Spleen (tissue), 7 donors: ENCODE measurements at regions not wholly inside any gene's neighbourhood (a gene's known extent, or its start where the extent isn't known, plus 50 kb on each side); places are given as distances from the start of the nearest gene placed in this dataset.

Source experiments
- CTCF ChIP-seq, 11 experiments: fragments of 200-600 bp in 7 of 11; fragments of 450-650 bp in 4 of 11; sonication (generic) in 4 of 11; IDR thresholded peaks in 8 of 11; conservative IDR thresholded peaks in 3 of 11; 1 replicate in 7 of 11; 2 replicates in 4 of 11; pipeline versions ENCODE4 v1.4.0 to v1.8.0; 2016 to 2021; ENCODE audit warnings: antibody characterized with exemption in 11 of 11, inconsistent platforms in 4 of 11, mild to moderate bottlenecking in 1 of 11
- POLR2A ChIP-seq, 3 donors: fragments of 450-650 bp; IDR thresholded peaks; one replicate each; pipeline ENCODE4 v1.5.1; 2017; ENCODE audit warnings: antibody characterized with exemption in 3 of 3, mild to moderate bottlenecking in 1 of 3
- donor health status: DM: no; HTN: no; CAD: no; lungs with moderate emphysema.
- donor health status: DM: no; HTN: no; CAD: no.
- donor health status: DM: no; HTN: no; CAD: no.

DNA sequence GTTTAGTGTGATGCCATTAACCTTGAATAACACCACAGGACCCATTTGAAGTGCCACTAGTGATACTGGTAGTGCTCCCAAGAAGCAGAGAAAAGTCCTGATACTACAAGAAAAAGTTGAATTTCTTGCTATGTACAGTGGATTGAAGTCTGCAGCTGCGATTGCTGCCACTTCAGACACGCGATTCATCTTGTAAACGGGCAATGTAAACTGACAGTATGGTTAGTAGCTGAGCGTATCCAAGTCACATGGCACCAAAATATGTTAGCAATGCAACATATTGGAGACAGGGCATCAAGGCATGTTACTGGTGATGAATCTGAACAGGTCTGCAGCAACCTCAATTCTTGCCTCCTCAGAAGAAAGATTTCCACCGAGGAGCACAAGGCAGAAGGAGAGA is 238.9 kb downstream of the HS3ST3B1 start:
- TF ChIP-seq CTCF (IDR thresholded peaks at IDR 0.05 in 8 of 11, conservative IDR thresholded peaks at IDR 0.05 in 3 of 11) (no peak), POLR2A (IDR thresholded peaks at IDR 0.05) (no peak)
